ENCODE measurements at regions not wholly inside any gene's neighbourhood (a gene's known extent, or its start where the extent isn't known, plus 50 kb on each side); places are given as distances from the start of the nearest gene placed in this dataset.

GRCh38 chr1:24257373-24257772 is 61.8 kb upstream of the GRHL3 start:
- no peak for DNase-seq (ENCODE audit: low spot score)
- no peak overlapping the region for H3K27ac ChIP-seq
- CTCF ChIA-PET = no interaction called here
- TF ChIP-seq CTCF (conservative IDR thresholded peaks at IDR 0.05; ENCODE audit: low read depth) = no peak
- POLR2A ChIA-PET (ENCODE audit: low non-redundant PET) = no interaction called here

GRCh38 chr1:24256687-24257086 is 62.5 kb upstream of the GRHL3 start:
- no peak overlapping the region for H3K27ac ChIP-seq
- no peak for TF ChIP-seq CTCF (conservative IDR thresholded peaks at IDR 0.05; ENCODE audit: low read depth)
- ChIA-PET CTCF (no interaction called here), POLR2A (ENCODE audit: low non-redundant PET) (no interaction called here)
- DNase-seq (ENCODE audit: low spot score) = no peak

- TF ChIP-seq CTCF (conservative IDR thresholded peaks at IDR 0.05; ENCODE audit: low read depth) = no peak
- no peak overlapping the region for H3K27ac ChIP-seq
- ChIA-PET CTCF (interaction anchor here (0.5 kb wide), 1 partner anchor 22 kb away, joined by 3 read pairs; no protein-coding TSS in a partner anchor), POLR2A (ENCODE audit: low non-redundant PET) (no interaction called here)
- no peak for DNase-seq (ENCODE audit: low spot score)
Observed at GRCh38 chr1:24255226-24255625, 63.9 kb upstream of the GRHL3 start.

- no peak overlapping the region for H3K27ac ChIP-seq
- no peak for TF ChIP-seq CTCF (conservative IDR thresholded peaks at IDR 0.05; ENCODE audit: low read depth)
- ChIA-PET CTCF (interaction anchor here (0.5 to 0.6 kb wide), 2 partner anchors 23 to 345 kb away, joined by 3 to 4 read pairs; no protein-coding TSS in a partner anchor), POLR2A (ENCODE audit: low non-redundant PET) (no interaction called here)
- DNase-seq (ENCODE audit: low spot score) = no peak
Observed at GRCh38 chr1:24254783-24255182, 64.4 kb upstream of the GRHL3 start.

GRCh38 chr1:24253571-24253970 is 65.6 kb upstream of the GRHL3 start:
- DNase-seq (ENCODE audit: low spot score) = no peak
- CTCF ChIA-PET = no interaction called here
- no peak overlapping the region for H3K27ac ChIP-seq
- no peak for TF ChIP-seq CTCF (conservative IDR thresholded peaks at IDR 0.05; ENCODE audit: low read depth)
- POLR2A ChIA-PET (ENCODE audit: low non-redundant PET) = no interaction called here

- POLR2A ChIA-PET (ENCODE audit: low non-redundant PET) = no interaction called here
- TF ChIP-seq CTCF (conservative IDR thresholded peaks at IDR 0.05; ENCODE audit: low read depth) = no peak
- no peak overlapping the region for H3K27ac ChIP-seq
- no peak for DNase-seq (ENCODE audit: low spot score)
- CTCF ChIA-PET = no interaction called here
Observed at GRCh38 chr1:24252185-24252780, 65.2 kb upstream of the IFNLR1 start.

Data from RWPE1 (cell line).